Caco-2 (cell line): ENCODE measurements at regions not wholly inside any gene's neighbourhood (a gene's known extent, or its start where the extent isn't known, plus 50 kb on each side); places are given as distances from the start of the nearest gene placed in this dataset.

ENCODE experiments used
- BruUV-seq: library from RNA; stranded (reverse); fragments of 400-500 nt; replicated peaks from 2 replicates; lab custom pipeline; 2021; lab: Mats Ljungman, UMichigan
- CTCF ChIA-PET: fragments of 300-600 bp; sonication (Branson Sonifier 250); formaldehyde crosslinking; loops from one replicate; lab custom pipeline; 2022; ENCODE audit warnings: antibody characterized with exemption; lab: Charles Lee
- POLR2A ChIA-PET: fragments of 300-600 bp; sonication (Branson Sonifier 250); formaldehyde crosslinking; loops from one replicate; lab custom pipeline; 2022; ENCODE audit warnings: antibody characterized with exemption; lab: Charles Lee
- DNase-seq, 2 experiments: peaks; one replicate each; pipeline versions ENCODE4 v3.0.0 to v3.0.0-alpha.2; 2020 to 2022
- H3K27me3 ChIP-seq: replicated peaks from 2 replicates; pipeline ENCODE4 v1.6.0; 2011; ENCODE audit warnings: low read length; ENCODE audit not compliant: control insufficient read depth, insufficient read depth
- H3K36me3 ChIP-seq: 2 replicates; pipeline ENCODE4 v1.5.1; 2011; ENCODE audit warnings: low read length; ENCODE audit not compliant: control insufficient read depth, insufficient read depth
- H3K4me1 ChIP-seq: fragments of 250-450 bp; sonication (Bioruptor Pico); 2 replicates; pipeline ENCODE4 v1.5.1; 2020; ENCODE audit warnings: mild to moderate bottlenecking
- H3K4me3 ChIP-seq: 2 replicates; pipeline ENCODE4 v1.5.1; 2011; ENCODE audit warnings: low read depth, mild to moderate bottlenecking, control low read depth, low read length
- H3K9me3 ChIP-seq: fragments of 250-450 bp; sonication (Bioruptor Pico); 2 replicates; pipeline ENCODE4 v1.5.1; 2020; ENCODE audit warnings: mild to moderate bottlenecking, moderate library complexity
- H3K27ac Mint-ChIP-seq: one replicate; pipeline ENCODE4 v1.8.0; 2022; ENCODE audit warnings: mixed read lengths; ENCODE audit not compliant: unreplicated experiment
- H3K27me3 Mint-ChIP-seq: one replicate; pipeline ENCODE4 v1.8.0; 2022; ENCODE audit warnings: mixed read lengths; ENCODE audit not compliant: insufficient read depth, unreplicated experiment
- H3K36me3 Mint-ChIP-seq: one replicate; pipeline ENCODE4 v1.8.0; 2022; ENCODE audit warnings: mild to moderate bottlenecking, mixed read lengths; ENCODE audit not compliant: insufficient read depth, unreplicated experiment
- H3K4me1 Mint-ChIP-seq: one replicate; pipeline ENCODE4 v1.8.0; 2022; ENCODE audit warnings: low read depth, mixed read lengths; ENCODE audit not compliant: unreplicated experiment
- H3K4me3 Mint-ChIP-seq: one replicate; pipeline ENCODE4 v1.8.0; 2022; ENCODE audit warnings: mild to moderate bottlenecking, moderate library complexity, mixed read lengths; ENCODE audit not compliant: unreplicated experiment
- H3K9me3 Mint-ChIP-seq: one replicate; pipeline ENCODE4 v1.8.0; 2022; ENCODE audit warnings: mixed read lengths; ENCODE audit not compliant: unreplicated experiment
- CTCF ChIP-seq, 2 experiments: fragments of 200-600 bp in 1 of 2; IDR thresholded peaks; 1 replicate in 1 of 2; 2 replicates in 1 of 2; pipeline versions ENCODE4 v1.5.1 to v1.8.0; 2011 to 2022; ENCODE audit warnings: antibody characterized with exemption in 1 of 2, control low read depth in 1 of 2, inconsistent platforms in 1 of 2, low read depth in 1 of 2, low read length in 1 of 2, mild to moderate bottlenecking in 1 of 2, moderate library complexity in 1 of 2; ENCODE audit not compliant: insufficient read depth in 1 of 2, severe bottlenecking in 1 of 2, unreplicated experiment in 1 of 2
- intact Hi-C: fragments of 100-400 bp; cut with micrococcal nuclease; formaldehyde crosslinking; loops from one replicate; pipeline ENCODE4 v1.10.0; 2022; ENCODE audit not compliant: unreplicated experiment

GRCh38 chr4:121479808-121480207, 99.0 kb upstream of the QRFPR start:
- 0 out of 2 replicates have a peak, but pooled peaks cover 6% of the 10 kb centered on the region for H3K9me3 ChIP-seq
- no peaks in the 10 kb centered on the region for H3K4me1 ChIP-seq
- no peak for TF ChIP-seq CTCF (IDR thresholded peaks at IDR 0.05; ENCODE audit: insufficient read depth in 1 of 2, low read depth in 1 of 2, low read length in 1 of 2, severe bottlenecking in 1 of 2, unreplicated experiment in 1 of 2)
- Mint-ChIP-seq H3K4me3 (no peak overlapping the region), H3K27ac (no peak overlapping the region), H3K27me3 (no peaks in the 10 kb centered on the region), H3K4me1 (no peaks in the 10 kb centered on the region), H3K9me3 (no peaks in the 10 kb centered on the region), H3K36me3 (no peaks in the 10 kb centered on the region)
- CTCF ChIA-PET: no interaction called here
- POLR2A ChIA-PET: no interaction called here
- no TSS peak for BruUV-seq
- H3K36me3 ChIP-seq: no peaks in the 10 kb centered on the region
- no peak overlapping the region for H3K4me3 ChIP-seq
- no peaks in the 10 kb centered on the region for H3K27me3 ChIP-seq
- intact Hi-C loops: loop anchor here (5.0 kb wide), 1 partner anchor 162 kb away; no protein-coding TSS in a partner anchor
- DNase-seq: no peak

- H3K9me3 ChIP-seq: 0 out of 2 replicates have a peak, but pooled peaks cover 6% of the 10 kb centered on the region
- Mint-ChIP-seq H3K36me3 (no peaks in the 10 kb centered on the region), H3K27ac (no peak overlapping the region), H3K9me3 (no peaks in the 10 kb centered on the region), H3K4me1 (no peaks in the 10 kb centered on the region), H3K27me3 (no peaks in the 10 kb centered on the region), H3K4me3 (no peak overlapping the region)
- TF ChIP-seq CTCF (IDR thresholded peaks at IDR 0.05; ENCODE audit: insufficient read depth in 1 of 2, low read depth in 1 of 2, low read length in 1 of 2, severe bottlenecking in 1 of 2, unreplicated experiment in 1 of 2): no peak
- POLR2A ChIA-PET: no interaction called here
- no peak for DNase-seq
- CTCF ChIA-PET: no interaction called here
- intact Hi-C loops: no loop called here
- no TSS peak for BruUV-seq
- H3K27me3 ChIP-seq: no peaks in the 10 kb centered on the region
- H3K4me3 ChIP-seq: no peak overlapping the region
- no peaks in the 10 kb centered on the region for H3K4me1 ChIP-seq
- H3K36me3 ChIP-seq: no peaks in the 10 kb centered on the region
Observed at GRCh38 chr4:121477480-121477879, 96.7 kb upstream of the QRFPR start.

DNA sequence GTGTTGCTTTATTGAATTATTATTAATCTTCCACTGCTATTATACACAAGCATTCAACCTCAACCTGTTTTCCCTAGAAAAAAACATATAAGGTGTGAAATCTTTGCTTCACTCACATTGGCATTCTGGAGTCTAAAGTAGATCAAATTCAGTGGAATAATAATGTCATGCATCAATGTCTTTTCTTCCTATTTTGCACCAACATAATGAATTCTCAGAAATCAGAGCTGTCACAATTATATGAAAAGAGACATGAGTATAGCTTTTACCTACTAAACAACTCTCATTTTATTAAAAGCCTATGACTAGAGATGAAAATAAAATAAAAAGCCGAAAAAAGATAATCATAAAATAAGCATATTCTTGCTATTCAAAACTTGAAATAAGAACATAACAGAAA, 96.3 kb upstream of the QRFPR start:
- Mint-ChIP-seq H3K36me3 (no peaks in the 10 kb centered on the region), H3K4me1 (no peaks in the 10 kb centered on the region), H3K4me3 (no peak overlapping the region), H3K27me3 (no peaks in the 10 kb centered on the region), H3K9me3 (no peaks in the 10 kb centered on the region), H3K27ac (no peak overlapping the region)
- CTCF ChIA-PET: no interaction called here
- Histone ChIP-seq H3K4me3 (no peak overlapping the region), H3K9me3 (0 out of 2 replicates have a peak, but pooled peaks cover 6% of the 10 kb centered on the region), H3K4me1 (no peaks in the 10 kb centered on the region), H3K27me3 (no peaks in the 10 kb centered on the region), H3K36me3 (no peaks in the 10 kb centered on the region)
- no peak for DNase-seq
- TF ChIP-seq CTCF (IDR thresholded peaks at IDR 0.05; ENCODE audit: insufficient read depth in 1 of 2, low read depth in 1 of 2, low read length in 1 of 2, severe bottlenecking in 1 of 2, unreplicated experiment in 1 of 2): no peak
- BruUV-seq: no TSS peak
- intact Hi-C loops: no loop called here
- POLR2A ChIA-PET: no interaction called here
